ENCODE measurements at regions not wholly inside any gene's neighbourhood (a gene's known extent, or its start where the extent isn't known, plus 50 kb on each side); places are given as distances from the start of the nearest gene placed in this dataset.
"Not testable (repeated sequence)": the region's sequence is repeated elsewhere in the genome, so short reads cannot be mapped to it uniquely, and the experiment has no call there.

- Histone ChIP-seq H3K4me1 (ENCODE audit: control insufficient read depth in 2 of 2, insufficient read depth in 2 of 2, low read length in 2 of 2) (no peaks in the 10 kb centered on the region), H3K27ac (ENCODE audit: low read depth in 2 of 2, low read length in 2 of 2) (no peak overlapping the region), H3K27me3 (ENCODE audit: control insufficient read depth in 2 of 2, insufficient read depth in 2 of 2, low read length in 2 of 2) (no peaks in the 10 kb centered on the region), H3K9me3 (ENCODE audit: control insufficient read depth in 2 of 2, low read length in 2 of 2) (no peaks in the 10 kb centered on the region), H3K9ac (ENCODE audit: low read depth in 1 of 2, low read length in 2 of 2) (no peak overlapping the region), H3K36me3 (ENCODE audit: control insufficient read depth in 2 of 2, insufficient read depth in 2 of 2, low read length in 2 of 2) (no peaks in the 10 kb centered on the region), H3K4me3 (ENCODE audit: low read length in 2 of 2) (no peak overlapping the region)
Observed at GRCh38 chr15:69701198-69701597, 248.6 kb downstream of the RPLP1 start.

GRCh38 chr15:69703532-69704187 lies 251.0 kb downstream of the RPLP1 start:
- Histone ChIP-seq H3K27me3 (ENCODE audit: control insufficient read depth in 2 of 2, insufficient read depth in 2 of 2, low read length in 2 of 2) (no peaks in the 10 kb centered on the region), H3K9me3 (ENCODE audit: control insufficient read depth in 2 of 2, low read length in 2 of 2) (peaks cover 0 to 3% of the 10 kb centered on the region in 2 donors), H3K27ac (ENCODE audit: low read depth in 2 of 2, low read length in 2 of 2) (no peak overlapping the region), H3K36me3 (ENCODE audit: control insufficient read depth in 2 of 2, insufficient read depth in 2 of 2, low read length in 2 of 2) (no peaks in the 10 kb centered on the region), H3K9ac (ENCODE audit: low read depth in 1 of 2, low read length in 2 of 2) (no peak overlapping the region), H3K4me1 (ENCODE audit: control insufficient read depth in 2 of 2, insufficient read depth in 2 of 2, low read length in 2 of 2) (no peaks in the 10 kb centered on the region), H3K4me3 (ENCODE audit: low read length in 2 of 2) (no peak overlapping the region)

- H3K4me1 ChIP-seq (ENCODE audit: control insufficient read depth in 2 of 2, insufficient read depth in 2 of 2, low read length in 2 of 2), result no peaks in the 10 kb centered on the region
- H3K9me3 ChIP-seq (ENCODE audit: control insufficient read depth in 2 of 2, low read length in 2 of 2), result peaks cover 0 to 3% of the 10 kb centered on the region in 2 donors
- H3K27ac ChIP-seq (ENCODE audit: low read depth in 2 of 2, low read length in 2 of 2), result no peak overlapping the region
- no peaks in the 10 kb centered on the region for H3K27me3 ChIP-seq (ENCODE audit: control insufficient read depth in 2 of 2, insufficient read depth in 2 of 2, low read length in 2 of 2)
- H3K4me3 ChIP-seq (ENCODE audit: low read length in 2 of 2), result no peak overlapping the region
- H3K9ac ChIP-seq (ENCODE audit: low read depth in 1 of 2, low read length in 2 of 2), result no peak overlapping the region
- H3K36me3 ChIP-seq (ENCODE audit: control insufficient read depth in 2 of 2, insufficient read depth in 2 of 2, low read length in 2 of 2), result no peaks in the 10 kb centered on the region
Observed at GRCh38 chr15:69704229-69704628, 251.6 kb downstream of the RPLP1 start.

- H3K27me3 ChIP-seq (ENCODE audit: control insufficient read depth in 2 of 2, insufficient read depth in 2 of 2, low read length in 2 of 2), result no peaks in the 10 kb centered on the region
- H3K4me3 ChIP-seq (ENCODE audit: low read length in 2 of 2), result no peak overlapping the region
- no peak overlapping the region for H3K9ac ChIP-seq (ENCODE audit: low read depth in 1 of 2, low read length in 2 of 2)
- H3K9me3 ChIP-seq (ENCODE audit: control insufficient read depth in 2 of 2, low read length in 2 of 2), result peaks cover 0 to 3% of the 10 kb centered on the region in 2 donors
- H3K36me3 ChIP-seq (ENCODE audit: control insufficient read depth in 2 of 2, insufficient read depth in 2 of 2, low read length in 2 of 2), result no peaks in the 10 kb centered on the region
- no peaks in the 10 kb centered on the region for H3K4me1 ChIP-seq (ENCODE audit: control insufficient read depth in 2 of 2, insufficient read depth in 2 of 2, low read length in 2 of 2)
- H3K27ac ChIP-seq (ENCODE audit: low read depth in 2 of 2, low read length in 2 of 2), result no peak overlapping the region
Observed at GRCh38 chr15:69704700-69705099, 252.1 kb downstream of the RPLP1 start.

- Histone ChIP-seq H3K27me3 (ENCODE audit: control insufficient read depth in 2 of 2, insufficient read depth in 2 of 2, low read length in 2 of 2) (no peaks in the 10 kb centered on the region), H3K36me3 (ENCODE audit: control insufficient read depth in 2 of 2, insufficient read depth in 2 of 2, low read length in 2 of 2) (no peaks in the 10 kb centered on the region), H3K9me3 (ENCODE audit: control insufficient read depth in 2 of 2, low read length in 2 of 2) (peaks cover 0 to 3% of the 10 kb centered on the region in 2 donors), H3K4me3 (ENCODE audit: low read length in 2 of 2) (no peak overlapping the region), H3K4me1 (ENCODE audit: control insufficient read depth in 2 of 2, insufficient read depth in 2 of 2, low read length in 2 of 2) (no peaks in the 10 kb centered on the region), H3K9ac (ENCODE audit: low read depth in 1 of 2, low read length in 2 of 2) (no peak overlapping the region), H3K27ac (ENCODE audit: low read depth in 2 of 2, low read length in 2 of 2) (no peak overlapping the region)
Observed at GRCh38 chr15:69706353-69707097, 253.9 kb downstream of the RPLP1 start.

- not testable (repeated sequence) for H3K9ac ChIP-seq (ENCODE audit: low read depth in 1 of 2, low read length in 2 of 2); H3K27ac ChIP-seq (ENCODE audit: low read depth in 2 of 2, low read length in 2 of 2); H3K4me1 ChIP-seq (ENCODE audit: control insufficient read depth in 2 of 2, insufficient read depth in 2 of 2, low read length in 2 of 2); H3K36me3 ChIP-seq (ENCODE audit: control insufficient read depth in 2 of 2, insufficient read depth in 2 of 2, low read length in 2 of 2); H3K27me3 ChIP-seq (ENCODE audit: control insufficient read depth in 2 of 2, insufficient read depth in 2 of 2, low read length in 2 of 2); H3K9me3 ChIP-seq (ENCODE audit: control insufficient read depth in 2 of 2, low read length in 2 of 2); H3K4me3 ChIP-seq (ENCODE audit: low read length in 2 of 2)
Observed at GRCh38 chr15:69707241-69707640, 254.6 kb downstream of the RPLP1 start.

GRCh38 chr15:69708436-69709122 lies 256.0 kb downstream of the RPLP1 start:
- H3K27ac ChIP-seq (ENCODE audit: low read depth in 2 of 2, low read length in 2 of 2); H3K9me3 ChIP-seq (ENCODE audit: control insufficient read depth in 2 of 2, low read length in 2 of 2); H3K4me1 ChIP-seq (ENCODE audit: control insufficient read depth in 2 of 2, insufficient read depth in 2 of 2, low read length in 2 of 2); H3K9ac ChIP-seq (ENCODE audit: low read depth in 1 of 2, low read length in 2 of 2); H3K4me3 ChIP-seq (ENCODE audit: low read length in 2 of 2); H3K27me3 ChIP-seq (ENCODE audit: control insufficient read depth in 2 of 2, insufficient read depth in 2 of 2, low read length in 2 of 2); H3K36me3 ChIP-seq (ENCODE audit: control insufficient read depth in 2 of 2, insufficient read depth in 2 of 2, low read length in 2 of 2): not testable (repeated sequence)

GRCh38 chr15:69712991-69713390 lies 260.4 kb downstream of the RPLP1 start:
- Histone ChIP-seq H3K27ac (ENCODE audit: low read depth in 2 of 2, low read length in 2 of 2) (peak overlapping the region in 1 of 2 donors; percentile 44), H3K4me1 (ENCODE audit: control insufficient read depth in 2 of 2, insufficient read depth in 2 of 2, low read length in 2 of 2) (peaks cover 6 to 8% of the 10 kb centered on the region in 2 donors), H3K4me3 (ENCODE audit: low read length in 2 of 2) (no peak overlapping the region), H3K9ac (ENCODE audit: low read depth in 1 of 2, low read length in 2 of 2) (no peak overlapping the region), H3K9me3 (ENCODE audit: control insufficient read depth in 2 of 2, low read length in 2 of 2) (no peaks in the 10 kb centered on the region), H3K27me3 (ENCODE audit: control insufficient read depth in 2 of 2, insufficient read depth in 2 of 2, low read length in 2 of 2) (no peaks in the 10 kb centered on the region), H3K36me3 (ENCODE audit: control insufficient read depth in 2 of 2, insufficient read depth in 2 of 2, low read length in 2 of 2) (no peaks in the 10 kb centered on the region)

GRCh38 chr15:69713726-69714559 lies 261.3 kb downstream of the RPLP1 start:
- no peaks in the 10 kb centered on the region for H3K27me3 ChIP-seq (ENCODE audit: control insufficient read depth in 2 of 2, insufficient read depth in 2 of 2, low read length in 2 of 2)
- no peaks in the 10 kb centered on the region for H3K9me3 ChIP-seq (ENCODE audit: control insufficient read depth in 2 of 2, low read length in 2 of 2)
- peak overlapping the region in 1 of 2 donors; percentile 44 for H3K27ac ChIP-seq (ENCODE audit: low read depth in 2 of 2, low read length in 2 of 2)
- H3K4me1 ChIP-seq (ENCODE audit: control insufficient read depth in 2 of 2, insufficient read depth in 2 of 2, low read length in 2 of 2), result peaks cover 6 to 8% of the 10 kb centered on the region in 2 donors
- H3K9ac ChIP-seq (ENCODE audit: low read depth in 1 of 2, low read length in 2 of 2), result no peak overlapping the region
- H3K4me3 ChIP-seq (ENCODE audit: low read length in 2 of 2), result no peak overlapping the region
- no peaks in the 10 kb centered on the region for H3K36me3 ChIP-seq (ENCODE audit: control insufficient read depth in 2 of 2, insufficient read depth in 2 of 2, low read length in 2 of 2)

Data from mucosa of rectum (tissue), 2 donors.